Central memory CD4-positive, alpha-beta T cell (primary cell): ENCODE measurements at regions not wholly inside any gene's neighbourhood (a gene's known extent, or its start where the extent isn't known, plus 50 kb on each side); places are given as distances from the start of the nearest gene placed in this dataset.

Experiments
- DNase-seq: peaks from one replicate; pipeline ENCODE4 v3.0.0; 2022

DNA sequence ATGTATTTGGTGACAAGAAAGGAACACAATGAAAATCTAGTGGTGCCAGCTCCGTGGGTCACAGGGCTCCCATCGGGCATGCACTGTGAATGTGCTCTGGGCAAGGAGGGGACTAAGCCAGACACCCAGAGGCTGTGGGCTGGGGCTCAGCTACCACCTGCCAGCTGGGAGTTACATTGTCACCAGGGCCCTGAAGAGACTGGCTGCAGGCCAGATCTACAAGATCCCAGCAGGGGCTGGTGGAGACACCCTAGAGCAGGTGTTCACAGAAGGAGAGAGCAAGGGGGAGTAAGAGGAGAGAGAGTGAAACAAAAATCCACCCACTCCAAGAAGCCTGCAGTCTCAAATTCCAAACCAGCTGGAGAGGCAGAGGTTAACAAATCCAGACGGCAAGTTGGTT is 116.6 kb upstream of the ADCY1 start:
- DNase-seq: no peak

DNA sequence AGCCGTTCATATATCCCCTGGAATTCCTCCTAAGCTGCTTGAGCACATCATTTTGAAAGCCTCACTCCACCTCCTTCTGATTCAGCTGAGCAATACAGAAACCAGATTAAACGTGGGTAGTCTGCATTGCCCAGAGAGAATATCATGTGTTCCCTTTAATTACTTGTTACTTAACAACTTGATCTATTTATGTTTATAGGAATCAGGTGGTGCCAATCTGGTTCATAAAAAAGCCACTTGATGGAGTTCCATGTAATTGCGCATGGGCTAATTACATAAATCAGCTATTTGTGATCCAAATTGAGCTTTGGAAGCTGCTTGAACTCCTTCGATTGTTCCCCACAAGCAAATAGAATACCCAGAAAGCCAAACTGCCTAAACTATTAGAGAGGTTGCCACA is 114.7 kb upstream of the ADCY1 start:
- DNase-seq: no peak

DNA sequence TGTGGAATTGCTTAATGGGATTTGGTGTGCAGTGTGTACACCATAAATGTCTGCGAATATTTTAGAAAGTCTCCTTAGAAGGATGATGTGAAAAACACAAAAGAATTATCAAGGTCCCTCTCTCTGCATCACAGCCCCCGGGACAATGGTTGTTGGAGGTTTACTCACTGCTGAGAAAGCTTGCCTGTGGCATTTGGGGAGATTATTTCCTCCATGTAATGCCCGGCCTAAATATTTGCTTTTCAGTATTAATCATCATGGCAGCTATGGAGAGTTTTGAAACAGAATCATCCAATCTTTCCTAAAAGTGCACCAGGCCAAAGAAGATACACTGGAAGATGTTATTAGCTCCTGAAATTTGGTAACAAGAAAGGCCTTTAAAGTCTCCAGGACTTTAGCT is 113.8 kb upstream of the ADCY1 start:
- no peak for DNase-seq

DNA sequence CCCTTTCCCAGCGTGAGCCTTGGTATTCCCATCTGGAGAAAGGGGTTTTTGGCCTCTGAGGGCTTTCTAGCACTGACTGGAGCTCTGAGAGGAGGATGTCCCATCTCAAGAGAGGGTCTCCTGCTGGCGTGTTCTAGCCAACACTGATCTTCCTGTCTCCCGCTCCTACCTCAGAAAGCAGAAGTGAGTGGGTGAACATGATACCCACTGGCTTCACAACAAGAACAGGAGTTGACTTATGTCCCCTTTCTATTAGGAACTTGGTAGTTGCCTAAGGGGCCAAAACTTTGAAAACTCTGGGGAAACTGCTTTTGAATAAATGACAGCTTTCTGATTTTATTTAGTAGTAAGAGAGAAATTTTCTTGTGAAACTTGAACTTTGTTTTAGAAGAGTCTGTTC is 113.1 kb upstream of the ADCY1 start:
- no peak for DNase-seq

DNA sequence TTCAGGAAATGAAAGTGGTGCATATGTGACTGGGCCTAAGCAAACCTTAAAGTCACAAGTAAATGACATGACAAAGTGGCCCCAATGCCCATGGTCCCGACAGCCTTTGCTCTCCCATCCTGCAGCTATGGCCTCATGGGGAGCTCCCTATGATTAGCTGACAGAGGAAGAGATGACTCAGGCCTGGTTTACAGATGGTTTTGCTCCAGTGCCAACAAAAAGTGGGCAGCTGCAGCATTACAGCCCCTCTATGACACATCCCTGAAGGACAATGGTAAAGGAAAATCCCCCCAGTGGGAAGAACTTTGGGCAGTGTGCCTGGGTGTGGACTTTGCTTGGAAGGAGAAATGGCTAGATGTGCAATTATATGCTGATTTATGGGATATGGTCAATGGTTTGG is 105.1 kb upstream of the ADCY1 start:
- DNase-seq: no peak

DNA sequence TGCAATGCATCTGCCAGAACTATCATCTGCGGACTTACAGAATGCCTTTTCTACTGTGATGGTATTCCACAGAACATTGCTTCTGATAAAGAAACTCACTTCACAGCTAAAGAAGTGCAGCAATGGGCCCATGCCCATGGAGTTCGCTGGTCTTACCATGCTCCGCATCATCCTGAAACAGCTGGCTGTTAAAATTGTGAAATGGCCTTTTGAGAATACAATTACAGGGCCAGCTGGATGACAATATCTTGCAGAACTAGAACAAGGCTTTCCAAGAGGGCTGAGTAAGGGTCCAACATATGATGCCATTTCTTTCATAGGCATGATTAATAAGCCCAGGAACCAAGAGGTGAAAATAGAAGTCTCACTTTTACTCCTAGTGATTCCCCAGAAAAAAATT is 104.1 kb upstream of the ADCY1 start:
- no peak for DNase-seq

DNA sequence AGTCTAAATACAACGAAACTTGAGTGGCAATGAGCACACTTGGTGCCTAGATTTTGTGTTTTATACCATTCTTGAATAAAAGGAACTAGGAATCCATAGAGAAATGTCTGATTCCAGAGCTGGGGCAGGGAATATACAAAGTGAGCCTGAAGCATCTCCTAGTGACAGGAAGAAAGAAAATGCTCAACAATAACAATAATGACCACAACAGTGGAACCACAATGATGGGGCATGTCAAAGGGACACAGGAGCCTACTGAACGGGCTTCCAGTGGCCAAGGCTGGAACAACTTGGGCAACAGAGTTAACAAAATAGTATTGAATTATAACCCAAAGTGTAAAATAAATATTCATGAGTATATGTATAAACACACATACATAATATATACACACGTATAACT is 94.4 kb upstream of the ADCY1 start:
- no peak for DNase-seq

DNA sequence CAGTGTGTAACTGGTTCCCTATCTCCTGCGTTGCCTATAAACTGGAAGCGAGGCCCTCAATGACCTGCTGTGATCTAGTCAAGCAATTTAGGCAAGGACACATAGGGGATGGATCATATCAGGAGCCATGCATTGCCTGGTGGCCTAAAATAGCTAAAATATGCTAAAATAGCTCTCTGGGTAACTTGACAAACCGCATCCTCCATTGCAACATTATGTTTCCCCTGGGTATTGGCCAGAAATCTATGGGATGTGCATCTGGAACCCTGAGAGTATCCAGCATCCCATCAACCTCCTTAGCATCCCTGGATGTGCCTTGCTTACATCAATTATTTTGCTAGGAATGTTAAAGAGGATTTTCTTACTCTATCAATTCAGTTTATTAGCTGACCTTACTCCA is 91.7 kb upstream of the ADCY1 start:
- no peak for DNase-seq

DNA sequence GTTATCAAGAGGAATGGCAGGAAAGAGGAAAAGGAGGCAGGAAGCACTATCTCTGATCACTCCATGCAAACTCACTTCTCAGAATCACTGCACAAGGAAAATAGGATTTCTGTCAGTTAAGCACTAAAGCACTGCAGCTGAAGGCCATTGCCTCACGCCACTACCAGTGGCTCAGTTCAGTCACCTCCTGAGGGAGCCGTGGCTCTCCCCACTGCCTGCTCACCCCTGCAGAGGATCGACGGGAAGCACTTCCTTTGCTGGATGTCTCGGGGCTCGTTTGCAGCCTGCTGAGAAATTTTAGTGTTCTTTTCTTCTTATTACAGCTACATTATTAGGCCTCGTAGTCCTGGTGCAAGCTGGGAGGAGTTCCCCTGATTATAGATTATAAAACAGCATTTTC is 90.1 kb upstream of the ADCY1 start:
- no peak for DNase-seq

DNA sequence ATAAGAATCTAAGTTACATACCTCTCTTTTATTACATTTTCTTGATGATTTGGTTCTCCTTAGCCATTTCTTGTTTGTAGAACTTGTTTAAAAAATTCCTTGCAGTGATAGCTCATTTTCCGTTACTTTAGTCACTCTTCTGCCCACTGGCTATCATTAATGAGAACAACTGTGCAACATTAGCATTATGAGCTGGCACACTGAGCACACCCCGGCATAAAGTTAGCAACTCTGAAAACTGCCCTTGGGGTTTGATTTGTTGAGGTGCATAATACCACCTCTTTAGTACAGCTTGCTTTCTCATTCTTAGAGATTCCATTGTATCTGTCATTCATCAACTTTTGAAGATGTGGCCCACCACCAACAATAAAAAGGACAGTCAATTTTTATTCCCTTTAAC is 87.6 kb upstream of the ADCY1 start:
- DNase-seq: no peak

DNA sequence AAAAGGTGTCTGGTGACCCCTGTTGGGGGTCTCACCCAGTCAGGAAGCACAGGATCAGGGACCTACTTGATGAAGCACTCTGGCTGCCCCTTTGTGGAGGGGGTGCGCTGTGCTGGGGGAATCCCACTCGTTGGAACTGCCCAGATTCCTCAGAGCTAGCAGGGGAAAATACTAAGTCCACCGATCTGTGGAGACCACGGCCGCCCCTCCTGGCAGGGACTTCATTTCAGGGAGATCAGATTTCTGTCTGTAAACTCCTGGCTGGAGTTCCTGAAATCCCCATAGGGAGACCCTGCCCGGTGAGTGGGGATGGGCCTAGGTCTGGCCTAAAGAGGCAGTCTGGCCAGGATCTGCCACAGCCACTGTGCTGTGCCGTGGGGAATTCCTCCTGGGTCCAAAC is 79.3 kb upstream of the ADCY1 start:
- no peak for DNase-seq

DNA sequence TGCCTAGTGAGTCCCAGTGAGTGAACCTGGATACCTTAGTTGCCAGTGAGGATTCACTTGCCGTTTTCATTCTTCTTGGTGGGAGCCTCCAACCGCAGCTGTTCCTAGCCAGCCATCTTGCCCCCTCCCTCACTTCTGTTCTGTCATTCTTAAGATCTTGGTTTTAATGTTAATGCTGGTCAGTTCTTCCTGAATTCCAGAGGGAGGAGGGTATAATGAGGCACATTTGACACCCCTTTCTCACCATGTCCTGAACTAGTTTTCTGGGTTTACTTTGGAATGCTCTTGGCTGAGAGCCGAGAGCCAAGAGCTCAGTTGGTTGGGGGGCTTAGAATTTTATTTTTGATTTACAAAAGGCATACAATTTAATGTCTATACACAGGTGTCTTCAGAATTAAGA is 78.5 kb upstream of the ADCY1 start:
- DNase-seq: no peak

DNA sequence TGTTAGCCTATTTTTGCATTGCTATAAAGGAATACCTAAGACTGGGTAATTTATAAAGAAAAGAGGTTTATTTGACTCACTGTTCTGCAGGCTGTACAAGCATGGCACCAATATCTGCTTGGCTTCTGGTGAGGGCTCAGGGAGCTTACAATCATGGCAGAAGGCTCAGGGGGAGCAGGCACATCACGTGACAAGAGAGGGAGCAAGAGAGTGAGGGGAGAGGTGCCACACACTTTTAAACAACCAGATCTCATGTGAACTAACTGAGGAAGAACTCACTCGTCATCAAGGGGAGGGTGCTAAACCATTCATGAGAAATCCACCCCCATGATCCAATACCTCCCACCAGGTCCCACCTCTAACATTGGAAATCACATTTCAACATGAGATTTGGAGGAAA is 73.9 kb upstream of the ADCY1 start:
- DNase-seq: no peak

DNA sequence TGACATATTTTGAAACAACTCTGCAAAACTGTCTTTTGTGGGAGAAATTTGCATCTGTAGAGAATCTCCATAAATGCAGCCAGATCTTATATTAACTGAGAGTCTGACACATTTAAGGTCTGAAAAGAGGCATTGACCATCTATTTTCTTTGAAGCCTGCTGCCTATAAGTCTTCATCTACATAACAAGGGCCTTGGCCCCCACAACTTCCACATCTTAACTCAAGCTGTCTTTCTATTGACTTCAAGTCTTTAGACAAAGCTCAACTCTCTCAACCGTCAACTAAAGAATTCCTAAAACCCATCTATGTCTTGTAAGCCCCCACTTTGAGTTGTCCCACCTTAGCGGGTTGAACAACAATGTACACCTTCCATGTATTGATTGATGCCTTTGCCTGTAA is 72.4 kb upstream of the ADCY1 start:
- DNase-seq: no peak

DNA sequence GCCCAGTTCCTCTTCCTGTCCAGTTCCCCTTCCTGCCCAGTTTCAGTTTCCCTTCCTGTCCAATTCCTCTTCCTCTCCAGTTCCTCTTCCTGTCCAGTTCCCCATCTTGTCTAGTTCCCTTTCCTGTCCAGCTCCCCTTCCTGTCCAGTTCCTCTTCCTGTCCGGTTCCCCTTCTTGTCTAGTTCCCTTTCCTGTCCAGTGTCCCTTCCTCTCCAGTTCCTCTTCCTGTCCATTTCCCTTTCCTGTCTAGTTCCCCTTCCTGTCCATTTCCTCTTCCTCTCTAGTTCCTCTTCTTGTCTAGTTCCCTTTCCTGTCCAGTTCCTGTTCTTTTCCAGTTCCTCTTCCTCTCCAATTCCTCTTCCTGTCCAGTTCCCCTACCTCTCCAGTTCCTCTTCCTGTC is 68.1 kb upstream of the ADCY1 start:
- no peak for DNase-seq

DNA sequence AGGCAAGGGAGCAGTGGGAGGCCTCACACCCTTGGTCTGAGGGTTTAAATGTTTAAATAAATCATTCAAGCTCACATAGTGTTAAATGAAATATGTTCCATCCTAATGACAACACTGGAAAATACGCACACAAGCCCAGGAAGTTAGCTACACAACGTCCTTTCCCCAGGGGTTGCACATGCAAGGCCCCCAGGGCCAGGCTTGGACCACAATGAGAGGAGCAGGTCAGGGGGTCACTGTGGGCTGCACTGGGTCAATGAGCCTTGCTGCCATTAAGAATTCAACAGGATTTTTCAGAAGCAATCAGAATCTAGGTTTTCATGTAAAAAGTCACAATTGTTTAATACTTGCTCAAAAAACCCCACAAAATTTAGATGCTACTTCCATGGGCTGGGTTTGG is 64.9 kb upstream of the ADCY1 start:
- no peak for DNase-seq

DNA sequence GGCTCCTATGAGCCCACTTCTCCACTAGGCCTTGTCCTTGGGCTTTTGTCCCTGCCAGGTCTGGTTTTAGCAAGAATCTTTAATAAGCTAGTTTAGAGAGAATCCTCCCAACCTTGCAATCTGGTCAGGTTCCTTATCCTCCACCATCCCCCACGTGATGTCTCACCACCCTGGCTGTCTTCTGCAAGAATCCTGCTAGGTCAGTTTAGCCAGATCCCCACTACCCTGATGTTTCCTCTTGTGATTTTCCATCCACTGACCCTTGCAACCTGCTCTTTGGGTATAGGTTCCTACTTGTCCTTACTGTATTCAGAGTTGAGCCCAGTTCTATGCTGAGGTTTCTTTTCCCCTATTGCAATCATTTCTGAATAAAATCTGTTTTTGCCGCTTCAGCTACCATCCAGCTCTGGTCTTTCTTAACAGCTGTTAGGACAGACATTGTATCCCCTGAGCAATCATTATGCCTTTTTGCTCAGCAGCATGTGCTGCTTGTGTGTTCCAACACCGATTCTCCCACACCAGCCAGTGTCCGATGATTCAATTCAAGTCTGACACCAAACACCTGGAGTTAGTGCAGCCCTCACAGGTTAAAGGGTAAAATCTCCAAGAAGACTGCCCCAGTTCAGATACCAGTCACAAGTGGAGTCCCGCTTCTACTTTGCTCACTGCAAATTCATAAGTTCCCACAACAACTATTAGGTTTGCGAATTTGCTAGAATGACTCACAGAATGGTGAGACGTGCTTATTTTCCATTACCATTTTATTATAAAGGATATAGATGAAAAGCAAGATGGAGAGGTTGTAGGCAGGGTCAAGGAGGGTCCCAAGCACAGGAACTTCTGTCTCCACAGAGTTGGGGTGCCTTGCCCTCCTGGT is 62.2 kb upstream of the ADCY1 start:
- no peak for DNase-seq

DNA sequence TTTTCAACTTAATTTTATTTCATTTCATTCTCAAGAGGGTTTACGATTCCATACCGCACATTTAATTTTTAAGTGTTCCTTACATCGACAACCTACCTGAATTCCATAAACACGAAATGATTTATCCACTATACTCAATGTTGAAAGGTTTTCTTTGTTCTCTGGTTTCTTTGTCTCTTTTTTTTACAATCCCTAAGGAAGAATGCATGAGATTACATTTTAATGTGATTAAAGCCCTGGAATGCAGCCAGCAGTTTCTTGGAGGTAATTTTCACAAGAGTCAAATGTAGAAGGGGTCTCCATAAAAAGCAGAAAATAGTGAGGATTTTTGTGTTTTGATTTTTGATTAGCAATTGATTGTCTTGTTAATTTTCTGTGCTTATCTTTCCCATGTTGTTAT is 59.2 kb upstream of the ADCY1 start:
- DNase-seq: no peak

DNA sequence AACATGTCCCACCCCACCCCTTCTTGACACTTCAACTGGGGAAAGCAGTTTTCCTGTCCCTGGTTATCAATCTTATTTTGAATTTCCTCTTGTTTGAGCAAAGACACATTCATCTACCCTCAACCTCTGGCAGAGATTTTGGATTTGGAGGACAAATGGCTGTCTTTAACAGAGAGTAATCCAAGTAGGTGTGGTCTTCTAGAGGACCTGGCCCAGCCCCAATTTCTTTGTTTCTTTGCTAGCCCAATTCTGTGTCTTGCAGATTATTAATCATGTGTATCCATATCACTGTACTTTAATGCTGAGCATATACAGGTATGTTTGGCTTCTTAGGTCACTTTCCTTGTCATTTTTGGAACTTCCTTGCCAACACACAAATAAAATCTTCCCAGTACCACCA is 58.8 kb upstream of the ADCY1 start:
- no peak for DNase-seq
